ENCODE measurements at regions not wholly inside any gene's neighbourhood (a gene's known extent, or its start where the extent isn't known, plus 50 kb on each side); places are given as distances from the start of the nearest gene placed in this dataset.
A peak's percentile ranks its signal among the peaks of the same experiment; 100 is the strongest.

GRCh38 chr4:16284050-16284449, 57.8 kb upstream of the TAPT1 start:
- Histone ChIP-seq H3K27ac (ENCODE audit: low read depth in 1 of 2, low read length in 2 of 2) (no peak overlapping the region), H3K4me1 (ENCODE audit: control insufficient read depth in 4 of 4, insufficient read depth in 4 of 4, low read length in 3 of 4) (no peaks in the 10 kb centered on the region), H3K4me3 (ENCODE audit: low read depth in 1 of 3, low read length in 3 of 3) (no peak overlapping the region), H3K36me3 (ENCODE audit: control insufficient read depth in 4 of 4, insufficient read depth in 3 of 4, low read depth in 1 of 4, low read length in 3 of 4) (no peaks in the 10 kb centered on the region), H3K9ac (ENCODE audit: low read depth in 1 of 2, low read length in 2 of 2) (no peak overlapping the region), H3K9me3 (ENCODE audit: control insufficient read depth in 4 of 4, low read length in 3 of 4) (no peaks in the 10 kb centered on the region), H3K27me3 (ENCODE audit: control insufficient read depth in 4 of 4, insufficient read depth in 4 of 4, low read length in 3 of 4) (no peaks in the 10 kb centered on the region)
- no peak for DNase-seq (ENCODE audit: low spot score)
- WGBS = 96% methylated on average over 3 of the region's 3 CpGs
- TF ChIP-seq FOXA1 (IDR thresholded peaks at IDR 0.05) (no peak), NR2F2 (IDR thresholded peaks at IDR 0.05) (no peak), REST (IDR thresholded peaks at IDR 0.05) (no peak), JUND (IDR thresholded peaks at IDR 0.05) (no peak), RXRA (IDR thresholded peaks at IDR 0.05) (no peak), YY1 (IDR thresholded peaks at IDR 0.05) (no peak), HNF4G (IDR thresholded peaks at IDR 0.05) (no peak), ZBTB33 (IDR thresholded peaks at IDR 0.05) (no peak), CTCF (IDR thresholded peaks at IDR 0.05; ENCODE audit: low read depth, low read length, missing input control) (no peak), FOXA2 (IDR thresholded peaks at IDR 0.05) (no peak), MAX (IDR thresholded peaks at IDR 0.05) (no peak), ATF3 (IDR thresholded peaks at IDR 0.05) (no peak), RAD21 (IDR thresholded peaks at IDR 0.05) (no peak), EGR1 (IDR thresholded peaks at IDR 0.05; ENCODE audit: low read depth in 2 of 2) (no peak), HNF4A (conservative IDR thresholded peaks at IDR 0.05) (no peak)

- no peak overlapping the region for H3K27ac ChIP-seq (ENCODE audit: low read depth in 1 of 2, low read length in 2 of 2)
- no peaks in the 10 kb centered on the region for H3K36me3 ChIP-seq (ENCODE audit: control insufficient read depth in 4 of 4, insufficient read depth in 3 of 4, low read depth in 1 of 4, low read length in 3 of 4)
- H3K27me3 ChIP-seq (ENCODE audit: control insufficient read depth in 4 of 4, insufficient read depth in 4 of 4, low read length in 3 of 4) = no peaks in the 10 kb centered on the region
- DNase-seq (ENCODE audit: low spot score) = no peak
- H3K9me3 ChIP-seq (ENCODE audit: control insufficient read depth in 4 of 4, low read length in 3 of 4) = peaks cover 0 to 6% (median 5%) of the 10 kb centered on the region in 4 donors
- H3K4me1 ChIP-seq (ENCODE audit: control insufficient read depth in 4 of 4, insufficient read depth in 4 of 4, low read length in 3 of 4) = no peaks in the 10 kb centered on the region
- TF ChIP-seq EGR1 (IDR thresholded peaks at IDR 0.05; ENCODE audit: low read depth in 2 of 2) (no peak), NR2F2 (IDR thresholded peaks at IDR 0.05) (no peak), RAD21 (IDR thresholded peaks at IDR 0.05) (peak in 1 of 2 donors; percentile 14)
- H3K4me3 ChIP-seq (ENCODE audit: low read depth in 1 of 3, low read length in 3 of 3) = no peak overlapping the region
- no peak overlapping the region for H3K9ac ChIP-seq (ENCODE audit: low read depth in 1 of 2, low read length in 2 of 2)
- WGBS = 88% methylated on average over 1 of the region's 1 CpG
Measured at GRCh38 chr4:16278178-16278577, 51.9 kb upstream of the TAPT1 start.
